Sigmoid colon (tissue), 4 donors: ENCODE measurements at regions not wholly inside any gene's neighbourhood (a gene's known extent, or its start where the extent isn't known, plus 50 kb on each side); places are given as distances from the start of the nearest gene placed in this dataset.

ENCODE experiments used
- POLR2A ChIP-seq, 2 donors: fragments of 450-650 bp; IDR thresholded peaks; one replicate each; pipeline ENCODE4 v1.6.1; 2016; ENCODE audit warnings: antibody characterized with exemption in 2 of 2, mild to moderate bottlenecking in 2 of 2, moderate library complexity in 2 of 2
- POLR2AphosphoS5 ChIP-seq, 4 donors: sonication (generic); formaldehyde crosslinking; IDR thresholded peaks; one replicate each; pipeline ENCODE4 v1.6.1; 2017; ENCODE audit warnings: antibody characterized with exemption in 4 of 4
- TF ChIP-seq, protein P1 (sequence below), 4 experiments: fragments of 450-650 bp in 3 of 4; fragments of 200-600 bp in 1 of 4; IDR thresholded peaks; one replicate each; pipeline ENCODE4 v1.5.1; 2016 to 2019; ENCODE audit warnings: antibody characterized with exemption in 4 of 4, mild to moderate bottlenecking in 3 of 4, moderate library complexity in 2 of 4

GRCh38 chr3:176190755-176191154 is 1006.5 kb downstream of the TBL1XR1 start:
- TF ChIP-seq, protein P1, sequence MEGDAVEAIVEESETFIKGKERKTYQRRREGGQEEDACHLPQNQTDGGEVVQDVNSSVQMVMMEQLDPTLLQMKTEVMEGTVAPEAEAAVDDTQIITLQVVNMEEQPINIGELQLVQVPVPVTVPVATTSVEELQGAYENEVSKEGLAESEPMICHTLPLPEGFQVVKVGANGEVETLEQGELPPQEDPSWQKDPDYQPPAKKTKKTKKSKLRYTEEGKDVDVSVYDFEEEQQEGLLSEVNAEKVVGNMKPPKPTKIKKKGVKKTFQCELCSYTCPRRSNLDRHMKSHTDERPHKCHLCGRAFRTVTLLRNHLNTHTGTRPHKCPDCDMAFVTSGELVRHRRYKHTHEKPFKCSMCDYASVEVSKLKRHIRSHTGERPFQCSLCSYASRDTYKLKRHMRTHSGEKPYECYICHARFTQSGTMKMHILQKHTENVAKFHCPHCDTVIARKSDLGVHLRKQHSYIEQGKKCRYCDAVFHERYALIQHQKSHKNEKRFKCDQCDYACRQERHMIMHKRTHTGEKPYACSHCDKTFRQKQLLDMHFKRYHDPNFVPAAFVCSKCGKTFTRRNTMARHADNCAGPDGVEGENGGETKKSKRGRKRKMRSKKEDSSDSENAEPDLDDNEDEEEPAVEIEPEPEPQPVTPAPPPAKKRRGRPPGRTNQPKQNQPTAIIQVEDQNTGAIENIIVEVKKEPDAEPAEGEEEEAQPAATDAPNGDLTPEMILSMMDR (IDR thresholded peaks at IDR 0.05), result no peak
- TF ChIP-seq POLR2A (IDR thresholded peaks at IDR 0.05) (no peak), POLR2AphosphoS5 (IDR thresholded peaks at IDR 0.05) (no peak)
